ENCODE measurements at regions not wholly inside any gene's neighbourhood (a gene's known extent, or its start where the extent isn't known, plus 50 kb on each side); places are given as distances from the start of the nearest gene placed in this dataset.

- TF ChIP-seq CTCF (IDR thresholded peaks at IDR 0.05; ENCODE audit: poor library complexity) (no peak), EZH2phosphoT487 (IDR thresholded peaks at IDR 0.05; ENCODE audit: low read depth, severe bottlenecking, unreplicated experiment) (no peak), EZH2 (IDR thresholded peaks at IDR 0.05; ENCODE audit: borderline replicate concordance) (no peak)
Observed at GRCh38 chr16:77009453-77009852, 181.5 kb upstream of the MON1B start.

Data from hepatocyte (in vitro differentiated cells).